ENCODE measurements at regions not wholly inside any gene's neighbourhood (a gene's known extent, or its start where the extent isn't known, plus 50 kb on each side); places are given as distances from the start of the nearest gene placed in this dataset.

GRCh38 chr11:103618528-103618927 is 417.9 kb upstream of the DDI1 start:
- TF ChIP-seq EZH2 (IDR thresholded peaks at IDR 0.05; ENCODE audit: low read depth) (no peak), CTCF (conservative IDR thresholded peaks at IDR 0.05) (no peak)

Measured in PC-9 (cell line).